ENCODE measurements at regions not wholly inside any gene's neighbourhood (a gene's known extent, or its start where the extent isn't known, plus 50 kb on each side); places are given as distances from the start of the nearest gene placed in this dataset.

- Histone ChIP-seq H3K27ac (ENCODE audit: low read depth in 1 of 2, low read length in 2 of 2) (no peak overlapping the region), H3K9me3 (ENCODE audit: control insufficient read depth in 1 of 2, insufficient read depth in 1 of 2, low read length in 2 of 2) (peaks cover 0 to 2% of the 10 kb centered on the region in 2 experiments), H3K4me3 (ENCODE audit: low read length) (no peak overlapping the region), H3K36me3 (ENCODE audit: insufficient read depth, low read length) (no peaks in the 10 kb centered on the region), H3K27me3 (ENCODE audit: control insufficient read depth in 1 of 2, insufficient read depth in 2 of 2, low read length in 2 of 2) (no peaks in the 10 kb centered on the region), H3K4me1 (ENCODE audit: insufficient read depth, low read length) (no peaks in the 10 kb centered on the region)
- POLR2A ChIA-PET: no interaction called here
- CTCF ChIA-PET: no interaction called here
- intact Hi-C loops (cut with DNase I, micrococcal nuclease): no loop called here
- no peak overlapping the region for H3K4me3 Mint-ChIP-seq
- H3K27me3 Mint-ChIP-seq: no peaks in the 10 kb centered on the region
- peaks cover 9% of the 10 kb centered on the region for H3K9me3 Mint-ChIP-seq
- no peak for ATAC-seq (ENCODE audit: poor library complexity)
- no peaks in the 10 kb centered on the region for H3K4me1 Mint-ChIP-seq (ENCODE audit: low read depth)
- no peak overlapping the region for H3K27ac Mint-ChIP-seq
- no peaks in the 10 kb centered on the region for H3K36me3 Mint-ChIP-seq (ENCODE audit: low read depth)
- no peak for DNase-seq
- TF ChIP-seq, protein P1, sequence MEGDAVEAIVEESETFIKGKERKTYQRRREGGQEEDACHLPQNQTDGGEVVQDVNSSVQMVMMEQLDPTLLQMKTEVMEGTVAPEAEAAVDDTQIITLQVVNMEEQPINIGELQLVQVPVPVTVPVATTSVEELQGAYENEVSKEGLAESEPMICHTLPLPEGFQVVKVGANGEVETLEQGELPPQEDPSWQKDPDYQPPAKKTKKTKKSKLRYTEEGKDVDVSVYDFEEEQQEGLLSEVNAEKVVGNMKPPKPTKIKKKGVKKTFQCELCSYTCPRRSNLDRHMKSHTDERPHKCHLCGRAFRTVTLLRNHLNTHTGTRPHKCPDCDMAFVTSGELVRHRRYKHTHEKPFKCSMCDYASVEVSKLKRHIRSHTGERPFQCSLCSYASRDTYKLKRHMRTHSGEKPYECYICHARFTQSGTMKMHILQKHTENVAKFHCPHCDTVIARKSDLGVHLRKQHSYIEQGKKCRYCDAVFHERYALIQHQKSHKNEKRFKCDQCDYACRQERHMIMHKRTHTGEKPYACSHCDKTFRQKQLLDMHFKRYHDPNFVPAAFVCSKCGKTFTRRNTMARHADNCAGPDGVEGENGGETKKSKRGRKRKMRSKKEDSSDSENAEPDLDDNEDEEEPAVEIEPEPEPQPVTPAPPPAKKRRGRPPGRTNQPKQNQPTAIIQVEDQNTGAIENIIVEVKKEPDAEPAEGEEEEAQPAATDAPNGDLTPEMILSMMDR (IDR thresholded peaks at IDR 0.05): no peak
Observed at GRCh38 chr3:118187221-118187620, 847.4 kb downstream of the IGSF11 start.

GRCh38 chr3:118196183-118196582 lies 838.5 kb downstream of the IGSF11 start:
- H3K9me3 ChIP-seq (ENCODE audit: control insufficient read depth in 1 of 2, insufficient read depth in 1 of 2, low read length in 2 of 2): peaks cover 8 to 17% of the 10 kb centered on the region in 2 experiments
- no peak overlapping the region for H3K27ac ChIP-seq (ENCODE audit: low read depth in 1 of 2, low read length in 2 of 2)
- H3K36me3 ChIP-seq (ENCODE audit: insufficient read depth, low read length): no peaks in the 10 kb centered on the region
- intact Hi-C loops (cut with DNase I, micrococcal nuclease): no loop called here
- no peak for ATAC-seq (ENCODE audit: poor library complexity)
- no peak overlapping the region for H3K4me3 ChIP-seq (ENCODE audit: low read length)
- Mint-ChIP-seq H3K36me3 (ENCODE audit: low read depth) (no peaks in the 10 kb centered on the region), H3K4me3 (no peak overlapping the region), H3K27me3 (no peaks in the 10 kb centered on the region), H3K27ac (no peak overlapping the region), H3K4me1 (ENCODE audit: low read depth) (no peaks in the 10 kb centered on the region), H3K9me3 (peaks cover 26% of the 10 kb centered on the region)
- POLR2A ChIA-PET: no interaction called here
- no peak for DNase-seq
- CTCF ChIA-PET: no interaction called here
- no peaks in the 10 kb centered on the region for H3K27me3 ChIP-seq (ENCODE audit: control insufficient read depth in 1 of 2, insufficient read depth in 2 of 2, low read length in 2 of 2)
- H3K4me1 ChIP-seq (ENCODE audit: insufficient read depth, low read length): no peaks in the 10 kb centered on the region
- TF ChIP-seq, protein P1 (IDR thresholded peaks at IDR 0.05): no peak

- ChIA-PET CTCF (no interaction called here), POLR2A (no interaction called here)
- H3K9me3 Mint-ChIP-seq: peaks cover 23% of the 10 kb centered on the region
Observed at GRCh38 chr3:118199044-118199443, 835.6 kb downstream of the IGSF11 start.

More at GRCh38 chr3:118199044-118199443, 835.6 kb downstream of the IGSF11 start:
- DNase-seq: no peak
- Mint-ChIP-seq H3K36me3 (ENCODE audit: low read depth) (no peaks in the 10 kb centered on the region), H3K4me3 (no peak overlapping the region), H3K27me3 (no peaks in the 10 kb centered on the region), H3K4me1 (ENCODE audit: low read depth) (no peaks in the 10 kb centered on the region), H3K27ac (no peak overlapping the region)
- ATAC-seq (ENCODE audit: poor library complexity): no peak
- Histone ChIP-seq H3K27ac (ENCODE audit: low read depth in 1 of 2, low read length in 2 of 2) (no peak overlapping the region), H3K4me1 (ENCODE audit: insufficient read depth, low read length) (no peaks in the 10 kb centered on the region), H3K4me3 (ENCODE audit: low read length) (no peak overlapping the region), H3K36me3 (ENCODE audit: insufficient read depth, low read length) (no peaks in the 10 kb centered on the region), H3K9me3 (ENCODE audit: control insufficient read depth in 1 of 2, insufficient read depth in 1 of 2, low read length in 2 of 2) (peaks cover 8 to 12% of the 10 kb centered on the region in 2 experiments), H3K27me3 (ENCODE audit: control insufficient read depth in 1 of 2, insufficient read depth in 2 of 2, low read length in 2 of 2) (no peaks in the 10 kb centered on the region)
- intact Hi-C loops (cut with DNase I, micrococcal nuclease): no loop called here
- TF ChIP-seq, protein P1 (IDR thresholded peaks at IDR 0.05): no peak

All from CD4-positive, alpha-beta T cell (primary cell).